ENCODE measurements at regions not wholly inside any gene's neighbourhood (a gene's known extent, or its start where the extent isn't known, plus 50 kb on each side); places are given as distances from the start of the nearest gene placed in this dataset.
"Not testable (repeated sequence)": the region's sequence is repeated elsewhere in the genome, so short reads cannot be mapped to it uniquely, and the experiment has no call there.

GRCh38 chr21:28636752-28637691, 355.7 kb downstream of the LTN1 start:
- DNase-seq, result no peak

- DNase-seq, result no peak
These were observed 357.1 kb downstream of the LTN1 start for GRCh38 chr21:28635541-28635940.

DNA sequence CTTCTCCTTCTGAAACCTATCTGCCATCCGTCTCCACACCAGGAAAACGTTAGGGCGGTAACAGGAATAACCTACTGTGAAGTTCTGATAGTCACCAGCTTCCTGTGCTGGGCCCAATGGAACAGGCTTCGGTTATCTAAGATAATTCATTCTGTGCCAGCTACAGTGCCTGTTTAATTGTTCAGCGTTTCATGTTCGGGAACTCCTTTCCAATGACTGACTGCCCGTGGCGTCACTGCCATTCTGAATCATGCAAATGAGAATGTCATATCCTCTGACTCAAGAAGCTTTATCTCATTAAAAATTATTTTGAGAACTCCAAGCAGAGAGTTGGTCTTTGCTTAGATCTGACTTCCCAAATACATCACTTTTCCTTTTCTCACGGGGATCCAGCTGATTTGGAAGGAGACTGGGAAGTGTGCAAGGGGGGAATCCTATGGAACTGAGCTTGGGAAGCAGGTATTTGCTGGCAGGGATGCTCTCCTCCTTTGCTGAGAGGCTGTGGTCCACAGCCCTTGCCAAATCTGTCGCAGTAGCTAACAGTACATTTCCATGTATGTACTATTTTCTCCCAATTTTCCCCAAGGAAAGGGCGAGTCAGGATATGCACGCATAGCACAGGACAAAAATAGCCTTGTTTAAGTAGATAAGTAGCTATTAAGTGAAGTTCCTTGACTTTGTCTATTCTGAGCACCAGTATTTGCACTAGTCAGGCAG, 358.7 kb downstream of the LTN1 start:
- no peak for DNase-seq

GRCh38 chr21:28632755-28633408, 359.8 kb downstream of the LTN1 start:
- no peak for DNase-seq

DNA sequence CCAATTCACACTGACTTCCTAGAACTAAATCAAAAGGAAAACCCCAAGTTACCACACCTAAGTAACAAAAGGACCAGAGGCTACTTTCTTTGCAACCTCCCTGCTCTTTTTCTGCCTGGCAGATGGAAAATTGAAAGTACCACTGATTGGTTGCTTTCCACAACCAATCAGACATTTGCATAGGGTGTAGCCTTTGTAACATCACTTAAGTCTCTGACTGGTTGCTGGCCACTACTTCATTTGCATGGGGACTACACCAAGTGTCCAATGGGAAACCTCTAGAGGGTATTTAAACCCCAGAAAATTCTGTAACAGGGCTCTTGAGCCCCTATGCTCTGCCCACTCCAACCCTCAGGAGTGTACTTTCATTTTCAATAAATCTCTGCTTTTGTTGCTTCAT, 365.0 kb downstream of the LTN1 start:
- DNase-seq, result no peak

- DNase-seq, result no peak
These were observed 365.4 kb downstream of the LTN1 start for GRCh38 chr21:28627261-28627660.

GRCh38 chr21:28624626-28625025, 368.1 kb downstream of the LTN1 start:
- no peak for DNase-seq

DNA sequence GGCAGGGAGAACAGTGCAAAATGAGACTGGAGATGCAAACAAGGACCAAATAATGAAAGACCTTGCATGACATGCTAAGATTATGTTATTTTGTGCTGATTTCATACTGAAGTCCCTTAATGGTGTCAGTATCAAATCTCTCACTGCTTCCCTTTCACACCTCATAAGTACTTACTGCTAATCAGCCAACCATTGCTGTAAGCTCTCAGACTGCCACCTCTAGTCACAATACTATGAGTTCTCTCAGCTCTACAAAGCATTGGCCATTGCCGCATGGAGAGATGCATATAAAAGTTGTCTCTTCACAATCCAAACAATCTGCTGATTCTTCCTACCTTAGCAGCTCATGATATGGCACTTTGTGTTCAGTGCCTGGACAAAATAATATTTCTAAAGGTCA, 375.4 kb downstream of the LTN1 start:
- no peak for DNase-seq

DNA sequence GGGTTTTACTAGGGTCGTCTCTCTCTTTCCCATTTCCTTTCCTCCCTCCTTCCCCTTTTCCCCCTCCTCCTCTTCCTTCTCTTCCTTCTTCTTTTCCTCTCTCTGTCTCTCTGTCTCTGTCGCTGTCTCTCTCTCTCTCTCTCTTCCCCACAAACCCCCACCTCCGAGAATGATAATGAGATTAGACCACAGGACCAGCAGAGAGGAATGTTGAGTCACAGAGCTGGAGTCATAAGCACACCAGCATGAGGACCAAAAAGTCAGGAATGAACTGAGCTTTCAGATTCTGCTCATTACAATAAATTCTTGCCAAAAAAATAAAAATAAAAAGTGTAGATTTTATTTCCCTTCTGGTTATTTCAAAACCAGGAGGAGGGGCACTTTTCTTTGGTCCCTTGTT, 377.4 kb downstream of the LTN1 start:
- DNase-seq, result no peak

- no peak for DNase-seq
These were observed 377.9 kb downstream of the LTN1 start for GRCh38 chr21:28614791-28615190.

DNA sequence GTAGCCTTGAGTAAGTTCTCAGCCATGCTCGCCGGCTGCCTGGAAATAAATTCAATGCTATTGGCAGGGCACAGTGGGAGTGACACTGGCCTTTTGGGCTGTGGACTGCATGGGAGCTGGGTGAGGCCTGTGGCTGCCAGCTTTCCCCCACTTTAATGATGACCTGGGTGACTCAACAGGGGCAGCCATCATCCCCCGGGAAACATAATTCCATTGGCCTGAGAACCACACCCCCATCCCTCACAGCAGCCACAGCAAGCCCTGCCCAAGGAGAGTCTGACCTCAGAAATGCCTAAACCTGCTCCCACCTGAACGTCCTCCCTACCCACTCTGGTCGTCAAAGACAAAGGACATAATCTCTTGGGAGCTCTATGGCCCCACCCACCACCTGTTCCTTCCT, 384.0 kb downstream of the LTN1 start:
- DNase-seq, result no peak

GRCh38 chr21:28607545-28607944, 385.1 kb downstream of the LTN1 start:
- no peak for DNase-seq

DNA sequence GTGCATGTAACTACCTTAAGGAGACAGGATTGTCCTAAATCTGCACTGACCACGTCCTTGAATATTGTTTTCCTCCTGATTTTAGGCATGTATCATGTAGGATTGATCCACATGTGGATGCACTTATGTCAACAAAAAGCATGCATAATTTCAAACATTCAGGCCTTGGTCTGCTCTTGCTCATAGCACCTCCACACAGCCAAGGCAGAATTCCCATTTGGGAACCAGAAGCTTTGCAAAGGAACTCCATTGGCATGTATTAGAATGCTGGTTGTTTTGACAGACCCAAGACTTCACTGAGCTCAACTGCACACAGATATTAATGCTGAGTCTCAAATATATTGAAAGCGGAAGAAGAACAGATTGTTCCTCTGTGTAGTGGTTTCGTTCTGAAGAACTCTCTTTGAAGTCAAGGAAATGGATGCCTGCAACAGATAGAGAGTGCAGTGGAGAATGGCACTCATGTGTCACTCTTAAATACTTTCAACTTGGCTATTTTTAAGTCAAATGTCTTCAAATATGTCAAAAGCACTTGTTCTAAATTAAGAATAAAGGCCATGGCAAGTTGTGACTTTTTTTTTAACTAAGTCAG, 387.6 kb downstream of the LTN1 start:
- DNase-seq, result no peak

GRCh38 chr21:28602546-28602945, 390.1 kb downstream of the LTN1 start:
- no peak for DNase-seq

DNA sequence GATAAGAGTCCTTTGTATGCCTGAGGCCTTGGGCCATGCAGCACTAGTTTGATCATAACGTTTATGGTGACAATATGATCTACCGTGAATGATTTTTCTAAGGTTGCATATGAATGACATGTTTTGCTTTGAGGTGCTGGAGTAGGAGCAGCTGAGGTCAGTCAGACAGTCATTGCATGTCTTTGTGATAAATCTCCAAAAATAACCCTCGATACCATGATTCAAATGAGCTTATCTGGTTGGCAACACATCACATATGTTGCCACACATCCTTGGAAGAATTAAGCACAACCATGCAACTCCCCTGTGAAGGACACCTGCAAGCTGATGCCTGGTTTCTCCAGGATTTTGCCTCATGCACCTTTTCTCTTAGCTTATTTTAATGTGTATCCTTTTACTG, 394.5 kb downstream of the LTN1 start:
- no peak for DNase-seq

DNA sequence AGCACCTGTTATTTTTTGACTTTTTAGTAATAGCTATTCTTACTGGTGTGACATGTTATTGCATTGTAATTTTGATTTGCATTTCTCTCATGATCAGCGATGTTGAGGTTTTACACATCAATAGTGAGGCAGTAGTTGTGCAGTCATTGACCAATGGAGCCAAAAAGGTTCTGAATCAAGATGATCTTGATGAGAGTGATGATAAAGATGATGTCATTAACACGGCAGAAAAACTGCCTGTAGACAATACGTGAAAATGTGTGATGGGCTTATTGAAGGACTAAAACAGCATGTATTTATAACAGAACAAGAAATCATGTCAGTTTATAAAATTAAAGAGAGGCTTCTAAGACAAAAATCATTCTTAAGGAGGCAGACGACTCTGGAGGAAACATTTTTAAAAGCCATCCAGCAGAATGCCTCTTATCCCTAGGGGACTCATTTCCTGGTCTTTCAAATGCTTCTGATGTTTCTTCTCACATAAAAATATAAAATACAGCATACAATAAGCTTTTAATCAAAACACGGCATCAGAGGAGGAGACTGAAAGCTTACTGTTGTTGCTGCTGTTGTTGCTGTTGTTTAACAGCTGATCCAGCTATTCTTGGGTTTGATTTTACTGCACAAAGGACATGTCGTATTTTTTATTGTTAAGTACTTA, 400.3 kb downstream of the LTN1 start:
- DNase-seq, result no peak

DNA sequence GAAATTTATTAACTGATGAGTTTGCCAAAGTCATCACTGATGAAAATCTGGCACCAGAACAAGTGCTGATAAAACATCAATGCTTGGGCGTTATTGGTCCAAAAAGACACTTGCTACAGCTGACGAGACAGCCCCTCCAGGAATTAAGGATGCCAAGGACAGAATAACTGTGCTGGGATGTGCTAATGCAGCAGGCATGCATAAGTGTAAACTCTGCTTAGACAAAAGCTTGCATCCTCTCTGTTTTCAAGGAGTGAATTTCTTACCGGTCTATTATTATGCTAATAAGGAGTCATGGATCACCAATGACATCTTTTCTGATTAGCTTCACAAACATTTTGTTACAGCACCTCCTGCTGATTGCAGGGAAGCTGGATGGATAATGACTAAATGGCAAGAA, 402.0 kb downstream of the LTN1 start:
- no peak for DNase-seq

- DNase-seq, result no peak
These were observed 402.7 kb downstream of the LTN1 start for GRCh38 chr21:28590026-28590425.

- DNase-seq, result no peak
These were observed 403.7 kb downstream of the LTN1 start for GRCh38 chr21:28588997-28589396.

DNA sequence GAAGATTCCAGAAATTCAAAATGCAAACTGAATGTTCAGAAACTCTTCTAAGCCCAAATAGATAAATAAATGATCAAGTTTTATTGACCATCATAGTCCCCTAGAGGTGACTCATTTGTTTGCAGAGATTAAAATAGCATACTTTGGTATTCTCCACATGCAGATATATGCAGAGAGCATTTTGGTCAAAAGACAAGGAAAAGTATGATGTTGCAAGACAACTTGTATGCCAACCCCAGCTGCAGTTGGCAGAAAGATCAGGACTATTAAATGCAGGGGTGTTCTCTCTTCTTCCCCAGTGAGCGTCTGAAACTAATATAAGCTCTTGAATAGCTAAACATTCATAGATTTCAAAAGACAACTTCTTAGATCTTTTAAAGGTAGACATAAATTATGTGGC, 404.9 kb downstream of the LTN1 start:
- DNase-seq, result no peak

DNA sequence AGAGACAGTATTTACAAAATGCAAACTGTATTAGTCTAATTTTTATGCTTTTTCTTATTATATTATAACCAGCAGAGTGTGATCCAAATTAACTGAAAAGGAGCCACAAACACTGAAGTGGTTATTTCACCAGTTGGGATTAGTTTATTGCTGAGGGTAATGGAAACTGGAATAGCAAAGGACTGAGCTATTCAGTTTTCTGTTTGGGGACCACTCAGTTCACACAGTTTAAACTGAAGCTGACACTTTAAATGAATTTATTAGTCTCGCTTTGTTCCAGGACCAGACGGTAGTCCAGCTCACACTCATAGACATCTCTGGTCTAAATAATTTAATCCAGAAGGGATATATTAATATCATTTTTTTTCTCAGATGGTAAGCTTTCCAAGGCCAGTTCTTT, 410.7 kb downstream of the LTN1 start:
- no peak for DNase-seq

- not testable (repeated sequence) for DNase-seq
These were observed 411.4 kb downstream of the LTN1 start for GRCh38 chr21:28581311-28581731.

DNA sequence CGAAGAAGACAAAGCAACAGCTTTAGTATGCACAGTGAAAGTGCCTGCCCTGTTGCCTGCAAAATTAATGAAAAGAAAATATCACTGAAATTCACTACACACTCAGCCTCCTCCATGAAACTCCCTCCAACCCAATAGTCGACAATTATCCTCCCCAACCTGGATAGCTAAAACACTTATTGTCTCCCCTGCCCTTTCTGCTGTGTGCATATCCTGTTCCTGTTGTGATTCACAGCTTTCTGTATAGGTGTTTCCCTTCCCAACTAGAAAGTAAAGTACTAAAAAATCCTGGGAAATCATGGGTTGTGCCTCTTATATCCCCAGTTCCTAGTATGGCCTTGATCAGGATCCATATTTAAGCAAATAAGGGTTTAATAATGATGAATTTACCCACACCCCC, 412.1 kb downstream of the LTN1 start:
- DNase-seq, result no peak

Data from NK-92 treated with Interleukin-12 subunit alpha and Interleukin-12 subunit beta, amount 100 ng/mL, for 24 hours (cell line).